Stimulated activated CD8-positive, alpha-beta memory T cell treated with anti-CD3 and anti-CD28 coated beads, Interleukin-4, amount 100 ng/mL, for 24 hours (primary cell): ENCODE measurements at regions not wholly inside any gene's neighbourhood (a gene's known extent, or its start where the extent isn't known, plus 50 kb on each side); places are given as distances from the start of the nearest gene placed in this dataset.

Source experiments
- DNase-seq: peaks from one replicate; pipeline ENCODE4 v3.0.0-alpha.2; 2020; ENCODE audit warnings: low read depth

- no peak for DNase-seq
These were observed 173.3 kb upstream of the ADO start for GRCh38 chr10:62631241-62631640.

GRCh38 chr10:62632071-62632809 is 172.3 kb upstream of the ADO start:
- DNase-seq: no peak

GRCh38 chr10:62633976-62634375 is 170.5 kb upstream of the ADO start:
- no peak for DNase-seq

- no peak for DNase-seq
These were observed 169.9 kb upstream of the ADO start for GRCh38 chr10:62634576-62634975.

- DNase-seq: no peak
These were observed 169.4 kb upstream of the ADO start for GRCh38 chr10:62635127-62635526.

- no peak for DNase-seq
These were observed 167.7 kb upstream of the ADO start for GRCh38 chr10:62636825-62637248.

GRCh38 chr10:62637249-62638061 is 167.1 kb upstream of the ADO start:
- DNase-seq: peak; percentile 47

GRCh38 chr10:62638062-62638477 is 166.4 kb upstream of the ADO start:
- DNase-seq: no peak

GRCh38 chr10:62639144-62639543 is 165.4 kb upstream of the ADO start:
- DNase-seq: no peak

GRCh38 chr10:62640411-62640810 is 164.1 kb upstream of the ADO start:
- DNase-seq: no peak

GRCh38 chr10:62643606-62644587 is 160.6 kb upstream of the ADO start:
- DNase-seq: no peak

- no peak for DNase-seq
These were observed 157.0 kb upstream of the ADO start for GRCh38 chr10:62647375-62648092.

GRCh38 chr10:62648921-62649320 is 155.6 kb upstream of the ADO start:
- DNase-seq: no peak

GRCh38 chr10:62650411-62650810 is 154.1 kb upstream of the ADO start:
- DNase-seq: no peak

- DNase-seq: no peak
These were observed 153.2 kb upstream of the ADO start for GRCh38 chr10:62651341-62651740.

GRCh38 chr10:62652114-62652513 is 152.4 kb upstream of the ADO start:
- no peak for DNase-seq

GRCh38 chr10:62652564-62652963 is 152.0 kb upstream of the ADO start:
- no peak for DNase-seq

- DNase-seq: no peak
These were observed 151.3 kb upstream of the ADO start for GRCh38 chr10:62653254-62653653.

- no peak for DNase-seq
These were observed 149.6 kb upstream of the ADO start for GRCh38 chr10:62654966-62655336.

- no peak for DNase-seq
These were observed 149.1 kb upstream of the ADO start for GRCh38 chr10:62655337-62655994.

GRCh38 chr10:62657244-62657835 is 147.2 kb upstream of the ADO start:
- DNase-seq: no peak
